GM12878 (cell line): ENCODE measurements at regions not wholly inside any gene's neighbourhood (a gene's known extent, or its start where the extent isn't known, plus 50 kb on each side); places are given as distances from the start of the nearest gene placed in this dataset.
A peak's percentile ranks its signal among the peaks of the same experiment; 100 is the strongest.

Experiments
- ATAC-seq: fragments of 200-7000 bp; cut with Tn5 transposase; 3 replicates; pipeline ENCODE4 v1.9.1; 2020; ENCODE audit warnings: mild to moderate bottlenecking, moderate library complexity
- BruUV-seq: library from RNA; stranded (reverse); fragments of 400-500 nt; replicated peaks from 2 replicates; lab custom pipeline; 2021; lab: Mats Ljungman, UMichigan
- CTCF ChIA-PET: fragments of 300-600 bp; sonication (Branson Sonifier 250); formaldehyde crosslinking; extraction: SDS; loops from one replicate; lab custom pipeline; 2021; ENCODE audit warnings: inconsistent platforms; lab: Yijun Ruan, JAX
- POLR2A ChIA-PET: fragments of 350-600 bp; formaldehyde crosslinking; extraction: SDS; loops from one replicate; lab custom pipeline; 2021; ENCODE audit warnings: inconsistent platforms; lab: Charles Lee
- RAD21 ChIA-PET: fragments of 300-600 bp; sonication (Branson Sonifier 250); formaldehyde crosslinking; loops from one replicate; lab custom pipeline; 2023; ENCODE audit warnings: antibody characterized with exemption; ENCODE audit not compliant: unreplicated experiment; lab: Charles Lee
- SMC1A ChIA-PET: fragments of 300-600 bp; sonication (Branson Sonifier 250); formaldehyde crosslinking; loops from one replicate; lab custom pipeline; 2023; ENCODE audit not compliant: unreplicated experiment, uncharacterized antibody; lab: Charles Lee
- DNase-seq: peaks from one replicate; pipeline ENCODE4 v3.0.0-alpha.2; 2011; ENCODE audit warnings: low read depth, low spot score
- FAIRE-seq: peaks from 3 replicates; lab custom pipeline; 2011; peaks lifted over from hg19 to GRCh38; lab: Jason Lieb, UNC
- H2AFZ ChIP-seq: 2 replicates; pipeline ENCODE4 v1.6.0; 2011; ENCODE audit warnings: low read depth, low read length, control low read depth; ENCODE audit not compliant: control insufficient read depth
- H3K27ac ChIP-seq: 2 replicates; pipeline ENCODE4 v1.5.1; 2011; ENCODE audit warnings: control low read depth; ENCODE audit not compliant: control insufficient read depth, insufficient read depth
- H3K27me3 ChIP-seq, 2 experiments: replicated peaks in 1 of 2; 2 replicates each; pipeline versions ENCODE4 v1.6.0 to v1.6.1; 2011; ENCODE audit warnings: low read length in 1 of 2; ENCODE audit not compliant: control insufficient read depth in 2 of 2, insufficient read depth in 2 of 2
- H3K36me3 ChIP-seq, 2 experiments: 2 replicates each; pipeline ENCODE4 v1.5.1; 2011; ENCODE audit warnings: low read length in 1 of 2; ENCODE audit not compliant: control insufficient read depth in 2 of 2, insufficient read depth in 2 of 2
- H3K4me1 ChIP-seq: 2 replicates; pipeline ENCODE4 v1.6.1; 2011; ENCODE audit warnings: mild to moderate bottlenecking, low read length, moderate library complexity, mixed read lengths; ENCODE audit not compliant: control insufficient read depth, insufficient read depth
- H3K4me2 ChIP-seq: 2 replicates; pipeline ENCODE4 v1.6.0; 2011; ENCODE audit warnings: control low read depth; ENCODE audit not compliant: control insufficient read depth, insufficient read depth
- H3K4me3 ChIP-seq: fragments of 200-600 bp; sonication (generic); 2 replicates; pipeline ENCODE4 v1.5.1; 2016
- H3K79me2 ChIP-seq: 2 replicates; pipeline ENCODE4 v1.6.0; 2011; ENCODE audit warnings: low read length; ENCODE audit not compliant: control insufficient read depth, insufficient read depth
- H3K9ac ChIP-seq: 2 replicates; pipeline ENCODE4 v1.8.0; 2011; ENCODE audit warnings: low read length, control low read depth, mixed read lengths; ENCODE audit not compliant: control insufficient read depth, insufficient read depth
- H3K9me3 ChIP-seq: replicated peaks from 3 replicates; pipeline ENCODE4 v1.5.1; 2011; ENCODE audit warnings: mild to moderate bottlenecking, low read length; ENCODE audit not compliant: control insufficient read depth, insufficient read depth
- H4K20me1 ChIP-seq: 2 replicates; pipeline ENCODE4 v1.6.0; 2011; ENCODE audit not compliant: control insufficient read depth, insufficient read depth
- BCL3 ChIP-seq: IDR thresholded peaks from 2 replicates; pipeline ENCODE4 v1.6.1; 2011; ENCODE audit warnings: borderline replicate concordance, low read depth, mild to moderate bottlenecking, moderate library complexity, low read length; ENCODE audit not compliant: insufficient read depth, poor library complexity, severe bottlenecking
- BMI1 ChIP-seq: fragments of 450-650 bp; IDR thresholded peaks from 2 replicates; pipeline ENCODE4 v1.6.1; 2016; ENCODE audit warnings: mild to moderate bottlenecking, moderate library complexity, borderline replicate concordance
- CTCF ChIP-seq, 3 experiments: IDR thresholded peaks in 2 of 3; conservative IDR thresholded peaks in 1 of 3; 2 replicates each; pipeline ENCODE4 v1.5.1; 2011; ENCODE audit warnings: low read depth in 3 of 3, low read length in 3 of 3, mild to moderate bottlenecking in 3 of 3, control low read depth in 2 of 3, moderate library complexity in 2 of 3, inconsistent platforms in 1 of 3, mixed read lengths in 1 of 3; ENCODE audit not compliant: control insufficient read depth in 2 of 3, insufficient read depth in 1 of 3; ENCODE audit errors: extremely low read depth in 1 of 3
- EZH2 ChIP-seq: IDR thresholded peaks from 2 replicates; pipeline ENCODE4 v1.6.1; 2012; ENCODE audit warnings: low read depth, mild to moderate bottlenecking, control low read depth, inconsistent platforms, low read length, borderline replicate concordance; ENCODE audit not compliant: control insufficient read depth
- IRF4 ChIP-seq: IDR thresholded peaks from 2 replicates; pipeline ENCODE4 v1.6.1; 2011; ENCODE audit warnings: low read depth, low read length
- MTA2 ChIP-seq: fragments of 450-650 bp; IDR thresholded peaks from 2 replicates; pipeline ENCODE4 v1.6.1; 2016; ENCODE audit warnings: low read depth, mild to moderate bottlenecking, moderate library complexity
- PAX5 ChIP-seq: IDR thresholded peaks from 2 replicates; pipeline ENCODE4 v1.6.1; 2011; ENCODE audit warnings: low read depth, low read length, borderline replicate concordance
- POLR2A ChIP-seq: IDR thresholded peaks from 2 replicates; pipeline ENCODE4 v1.6.1; 2011; ENCODE audit warnings: low read depth, mild to moderate bottlenecking, low read length
- RAD21 ChIP-seq: IDR thresholded peaks from 2 replicates; pipeline ENCODE4 v1.6.1; 2011; ENCODE audit warnings: mild to moderate bottlenecking, low read depth, low read length, moderate library complexity; ENCODE audit not compliant: insufficient read depth
- SMC3 ChIP-seq: IDR thresholded peaks from 2 replicates; pipeline ENCODE4 v1.6.1; 2011; ENCODE audit warnings: low read length, improper control_type of control experiment, borderline replicate concordance
- TCF3 ChIP-seq: IDR thresholded peaks from 2 replicates; pipeline ENCODE4 v1.6.1; 2012; ENCODE audit warnings: low read depth, mild to moderate bottlenecking, low read length, borderline replicate concordance; ENCODE audit not compliant: insufficient read depth
- ZBTB11 ChIP-seq: fragments of 450-650 bp; formaldehyde crosslinking; IDR thresholded peaks from 2 replicates; pipeline ENCODE4 v1.5.0; 2022; ENCODE audit warnings: mild to moderate bottlenecking, missing genetic modification characterization
- WGBS: methylation state at CpG from one replicate; pipeline ENCODE4 v1.1.6; 2016; ENCODE audit warnings: low lambda C conversion rate; ENCODE audit not compliant: insufficient replicate concordance, insufficient coverage; ENCODE audit errors: missing lambda C conversion rate; 5-methylcytosine and 5-hydroxymethylcytosine counted together
- in situ Hi-C: fragments of 300-500 bp; cut with MboI; formaldehyde crosslinking; loops from 9 replicates; pipeline ENCODE4 v1.14.3; 2018; ENCODE audit warnings: mixed read lengths
- intact Hi-C: fragments of 100-400 bp; cut with micrococcal nuclease; formaldehyde crosslinking; loops from one replicate; pipeline ENCODE4 v1.14.2; 2022; ENCODE audit not compliant: unreplicated experiment

GRCh38 chr15:96893159-96893906 is 562.8 kb downstream of the NR2F2 start:
- intact Hi-C loops = loop anchor here (2.0 to 10.0 kb wide), 4 partner anchors 341 to 566 kb away; no protein-coding TSS in a partner anchor

More at GRCh38 chr15:96893159-96893906, 562.8 kb downstream of the NR2F2 start:
- H2AFZ ChIP-seq = no peak overlapping the region
- H3K9ac ChIP-seq = no peak overlapping the region
- no peaks in the 10 kb centered on the region for H3K27me3 ChIP-seq
- in situ Hi-C loops = no loop called here
- 4% methylated on average over 5 of the region's 5 CpGs for WGBS
- H3K9me3 ChIP-seq = no peaks in the 10 kb centered on the region
- RAD21 ChIA-PET = interaction anchor here (0.5 to 2.0 kb wide), 11 partner anchors 114 to 1869 kb away, joined by 3 to 11 read pairs (median 4); no protein-coding TSS in a partner anchor
- H3K36me3 ChIP-seq = no peaks in the 10 kb centered on the region
- FAIRE-seq (no peak), ATAC-seq (peak; percentile 79), DNase-seq (no peak)
- H4K20me1 ChIP-seq = no peaks in the 10 kb centered on the region
- no peaks in the 10 kb centered on the region for H3K79me2 ChIP-seq
- TF ChIP-seq BMI1 = no peak
- no peak for TF ChIP-seq TCF3
- no peak for TF ChIP-seq IRF4
- TF ChIP-seq SMC3 = peak; percentile 33; the same call in 1 of the 2 replicates
- TF ChIP-seq MTA2 = no peak
- TF ChIP-seq CTCF (IDR thresholded peaks at IDR 0.05 in 2 of 3, conservative IDR thresholded peaks at IDR 0.05 in 1 of 3; ENCODE audit: control insufficient read depth in 2 of 3, extremely low read depth in 1 of 3, insufficient read depth in 1 of 3, low read depth in 3 of 3, low read length in 3 of 3) = peak; percentile 16 to 69 (median 56); a peak in 5 of 6 replicates
- no peak for TF ChIP-seq POLR2A
- TF ChIP-seq RAD21 = peak; percentile 34; the same call in 1 of the 2 replicates
- no peak for TF ChIP-seq PAX5
- TF ChIP-seq BCL3 = no peak
- TF ChIP-seq ZBTB11 (CRISPR knock-in tag) = no peak
- no peak for TF ChIP-seq EZH2
- CTCF ChIA-PET = interaction anchor here (0.5 to 2.2 kb wide), 17 partner anchors 8 to 566 kb away, joined by 3 to 10 read pairs (median 5); no protein-coding TSS in a partner anchor
- BruUV-seq = no TSS peak
- no peak overlapping the region for H3K27ac ChIP-seq
- no peak overlapping the region for H3K4me3 ChIP-seq
- H3K4me1 ChIP-seq = no peaks in the 10 kb centered on the region
- H3K4me2 ChIP-seq = no peak overlapping the region
- SMC1A ChIA-PET = interaction anchor here (0.5 to 1.7 kb wide), 15 partner anchors 12 to 548 kb away, joined by 3 to 8 read pairs (median 4); no protein-coding TSS in a partner anchor
- POLR2A ChIA-PET = interaction anchor here (0.6 kb wide), 2 partner anchors 153 to 958 kb away, joined by 3 to 9 read pairs; no protein-coding TSS in a partner anchor
